GM03348 (cell line): ENCODE measurements at regions not wholly inside any gene's neighbourhood (a gene's known extent, or its start where the extent isn't known, plus 50 kb on each side); places are given as distances from the start of the nearest gene placed in this dataset.

Experiments
- DNase-seq: peaks from one replicate; pipeline ENCODE4 v3.0.0; 2012; ENCODE audit warnings: low spot score

GRCh38 chr6:40074306-40075055 is 140.2 kb upstream of the MOCS1 start:
- DNase-seq, result no peak

DNA sequence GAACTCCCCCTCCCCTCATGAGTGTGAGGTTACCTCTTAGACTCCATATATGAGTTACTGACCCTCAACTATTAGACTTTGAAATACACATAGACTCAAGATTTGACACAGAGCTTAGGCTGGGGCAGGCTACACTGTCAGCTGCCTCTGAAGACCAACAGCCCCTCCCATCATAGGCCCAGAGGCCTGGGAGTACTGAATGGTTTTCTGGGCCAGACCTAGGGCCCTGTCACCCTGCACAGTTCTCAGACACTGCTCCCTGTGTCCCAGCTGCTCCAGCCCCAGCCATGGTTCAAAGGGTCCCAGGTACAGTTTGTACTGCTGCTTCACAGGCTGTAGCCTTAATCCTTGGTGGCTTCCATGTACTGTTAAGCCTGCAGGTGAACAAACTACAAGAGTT is 132.1 kb upstream of the MOCS1 start:
- no peak for DNase-seq

GRCh38 chr6:40056865-40057264 is 122.6 kb upstream of the MOCS1 start:
- no peak for DNase-seq

GRCh38 chr6:40054602-40055001 is 120.3 kb upstream of the MOCS1 start:
- no peak for DNase-seq

- no peak for DNase-seq
Measured at GRCh38 chr6:40054186-40054585, 119.9 kb upstream of the MOCS1 start.

DNA sequence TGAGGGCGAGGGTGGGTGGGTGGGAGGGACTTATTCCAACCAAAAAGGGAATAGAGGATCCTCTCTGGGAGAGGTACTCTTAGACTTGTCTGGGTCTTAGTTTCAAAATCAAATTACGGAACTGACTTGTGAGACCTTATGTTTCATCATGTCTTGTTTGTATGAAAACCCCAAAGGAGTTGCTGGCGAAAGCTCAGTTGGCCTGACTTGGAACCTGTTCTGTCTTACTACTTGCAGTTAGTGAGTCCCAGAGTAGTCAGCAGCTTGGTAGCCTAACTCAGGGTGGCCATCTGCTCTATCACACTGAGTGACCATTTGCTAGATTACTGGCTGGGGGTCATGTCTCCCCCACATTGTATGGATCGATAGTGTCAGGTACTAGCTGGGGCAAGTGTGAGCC is 114.9 kb upstream of the MOCS1 start:
- no peak for DNase-seq

GRCh38 chr6:40044196-40044595 is 109.9 kb upstream of the MOCS1 start:
- no peak for DNase-seq

GRCh38 chr6:40042232-40042631 is 108.0 kb upstream of the MOCS1 start:
- no peak for DNase-seq

DNA sequence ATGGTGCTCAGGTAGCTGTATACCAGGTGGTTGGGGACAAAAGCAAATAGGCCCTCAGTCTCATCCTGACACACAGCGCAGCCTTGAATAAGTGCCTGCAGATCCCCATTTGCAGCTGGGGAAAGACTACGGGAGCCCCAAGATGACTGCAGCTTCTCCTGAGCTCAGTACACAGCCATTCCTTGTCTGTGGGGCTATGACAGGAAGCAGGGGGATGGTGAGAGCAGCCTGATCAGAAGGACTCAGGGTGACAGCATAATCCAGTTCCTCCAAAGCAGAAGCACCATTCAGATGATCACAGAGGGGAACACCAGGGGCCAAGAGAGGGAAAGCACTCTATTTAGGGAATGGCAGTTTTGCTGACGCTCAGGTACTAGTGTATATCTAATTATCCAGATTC is 104.8 kb upstream of the MOCS1 start:
- no peak for DNase-seq

GRCh38 chr6:40038626-40039025 is 104.4 kb upstream of the MOCS1 start:
- no peak for DNase-seq

- DNase-seq, result no peak
Measured at GRCh38 chr6:40037271-40037670, 103.0 kb upstream of the MOCS1 start.

DNA sequence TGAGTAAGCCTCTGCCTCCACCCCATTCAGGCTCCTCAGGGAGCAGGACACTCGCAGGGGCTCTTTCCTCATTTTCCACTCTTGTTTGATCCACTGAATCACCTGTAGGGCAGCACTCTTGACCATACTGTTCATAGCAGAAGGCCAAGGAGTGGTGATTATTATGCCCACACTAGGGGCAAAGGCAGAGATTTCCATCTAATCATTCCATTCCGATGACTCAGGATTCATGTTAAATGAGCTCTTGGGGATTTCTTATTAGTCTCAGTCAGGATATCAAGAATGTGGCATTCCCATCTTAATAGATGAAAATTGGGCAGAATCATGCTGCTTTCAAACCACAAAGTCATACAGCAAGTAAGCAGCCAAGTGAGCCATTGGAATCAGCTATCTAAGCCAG is 101.9 kb upstream of the MOCS1 start:
- DNase-seq, result no peak

GRCh38 chr6:40028449-40028848 is 94.2 kb upstream of the MOCS1 start:
- DNase-seq, result no peak

DNA sequence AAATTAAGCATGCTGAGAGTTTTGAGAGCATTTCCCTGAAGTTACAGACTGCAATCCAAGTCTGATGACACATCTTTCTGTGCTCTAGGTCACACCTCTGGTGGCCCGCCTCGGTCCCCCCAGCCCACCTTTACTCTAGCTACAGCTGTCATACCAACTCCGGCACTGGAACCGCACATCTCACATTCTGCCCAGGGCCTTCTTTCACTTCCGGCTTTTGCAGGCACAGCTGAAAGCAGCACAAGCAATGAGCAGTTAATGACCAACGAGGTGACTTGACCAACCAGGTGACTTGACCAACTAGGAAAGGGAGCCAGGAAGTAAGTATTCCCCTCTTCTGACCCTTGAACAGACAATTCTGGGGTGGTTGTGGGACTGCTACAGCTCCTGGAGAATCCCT is 88.6 kb upstream of the MOCS1 start:
- no peak for DNase-seq

DNA sequence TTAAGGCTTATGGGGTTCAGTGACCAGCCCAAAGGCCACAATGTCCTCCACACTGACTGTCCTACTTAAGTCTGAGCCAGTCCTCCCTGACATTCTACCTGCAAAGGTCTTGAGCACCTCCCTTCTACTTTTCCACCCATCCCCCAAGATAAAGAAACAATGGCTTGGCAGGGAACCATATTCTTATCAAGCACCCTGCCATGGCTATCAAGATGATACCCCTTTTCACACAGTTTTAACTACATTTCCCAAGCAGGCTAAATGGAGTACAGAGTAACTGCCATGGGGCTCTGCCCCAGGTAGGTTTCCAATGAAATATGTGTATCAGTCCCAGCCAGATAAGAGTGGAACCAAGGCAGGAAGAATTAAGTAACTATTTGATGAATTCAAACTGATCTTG is 85.9 kb upstream of the MOCS1 start:
- no peak for DNase-seq

- DNase-seq, result no peak
Measured at GRCh38 chr6:40015530-40015929, 81.3 kb upstream of the MOCS1 start.

- no peak for DNase-seq
Measured at GRCh38 chr6:40011844-40012243, 77.6 kb upstream of the MOCS1 start.

DNA sequence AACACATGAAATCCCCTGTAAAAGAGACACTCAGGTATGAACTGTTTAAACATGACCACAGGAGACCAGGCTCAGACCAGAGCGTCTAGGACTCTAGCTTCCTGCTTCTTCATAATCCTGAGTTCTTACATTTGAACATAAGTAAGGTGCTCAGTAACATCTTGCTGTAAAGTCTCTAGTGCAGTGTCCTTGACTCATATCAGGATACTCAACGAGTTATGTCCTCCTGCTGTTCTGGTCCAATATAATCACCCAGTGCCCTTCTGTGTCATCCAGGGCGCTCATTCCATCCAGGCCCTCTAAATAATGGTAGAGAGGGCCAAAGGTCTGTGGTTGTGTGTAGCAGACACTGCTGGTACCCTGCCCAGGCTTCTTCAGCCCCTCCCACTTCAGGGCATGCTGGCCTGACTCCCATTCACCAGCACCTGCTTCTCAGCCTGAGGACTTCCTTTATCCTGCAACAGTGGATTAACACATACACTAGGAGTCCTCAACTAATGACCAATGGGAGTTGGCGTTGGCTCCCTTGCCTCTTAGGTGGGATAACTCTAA is 66.8 kb upstream of the MOCS1 start:
- no peak for DNase-seq

DNA sequence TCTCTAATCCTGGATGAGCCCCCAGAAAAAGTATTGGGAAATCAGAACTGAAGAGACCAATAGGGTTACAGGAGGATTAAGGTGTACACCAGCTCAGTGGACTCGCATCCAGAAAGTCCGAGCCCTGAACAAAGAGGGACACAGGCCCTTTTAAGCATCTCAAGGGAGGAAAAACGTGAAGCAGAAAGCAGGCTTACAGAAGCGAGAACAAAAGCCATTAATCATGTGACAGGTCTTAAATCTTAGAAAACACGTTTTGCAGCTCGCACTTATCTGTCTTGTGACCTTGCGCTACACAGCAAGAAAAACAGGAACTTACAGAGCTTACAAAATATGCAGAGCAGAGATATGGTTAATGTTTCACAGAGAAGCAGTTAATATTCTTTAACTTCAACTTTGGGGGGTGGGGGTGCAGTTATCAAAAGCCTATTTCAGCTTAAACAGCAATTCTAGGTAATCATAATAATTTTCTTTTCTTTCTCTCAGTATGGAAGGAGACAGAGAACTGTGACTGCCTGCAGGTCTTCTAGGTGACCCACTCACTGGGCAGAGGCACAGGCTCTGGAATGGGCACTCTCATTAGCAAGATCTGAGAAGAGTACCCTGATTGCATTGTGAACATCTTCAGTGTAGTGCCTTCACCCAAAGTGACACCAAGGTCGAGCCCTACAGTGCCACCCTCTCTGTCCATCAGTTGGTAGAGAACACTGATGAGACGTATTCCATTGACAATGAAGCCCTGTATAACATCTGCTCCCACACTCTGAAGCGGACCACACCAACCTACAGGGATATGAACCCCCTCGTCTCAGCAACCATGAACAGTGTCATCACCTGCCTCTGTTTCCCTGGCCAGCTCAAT is 65.0 kb upstream of the MOCS1 start:
- no peak for DNase-seq

DNA sequence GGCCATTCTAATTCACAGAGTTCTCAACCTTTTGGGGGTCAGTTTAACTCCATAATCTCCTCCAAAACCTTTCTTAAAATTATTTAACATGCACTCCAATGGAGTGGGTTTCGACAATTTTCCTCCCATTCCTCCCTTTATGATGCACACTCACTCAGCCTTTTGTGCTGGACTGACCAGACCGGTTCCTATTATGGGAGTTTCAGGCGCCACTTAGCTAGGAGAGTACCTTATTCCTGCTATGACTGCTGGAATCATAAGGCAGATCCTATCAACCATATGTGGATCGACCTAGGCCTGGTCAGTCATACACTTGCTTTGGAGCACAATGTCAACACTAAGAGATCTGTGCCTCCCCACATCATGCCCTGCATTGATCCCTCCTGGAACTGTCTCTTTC is 63.9 kb upstream of the MOCS1 start:
- no peak for DNase-seq

- DNase-seq, result no peak
Measured at GRCh38 chr6:39997101-39997635, 62.9 kb upstream of the MOCS1 start.

DNA sequence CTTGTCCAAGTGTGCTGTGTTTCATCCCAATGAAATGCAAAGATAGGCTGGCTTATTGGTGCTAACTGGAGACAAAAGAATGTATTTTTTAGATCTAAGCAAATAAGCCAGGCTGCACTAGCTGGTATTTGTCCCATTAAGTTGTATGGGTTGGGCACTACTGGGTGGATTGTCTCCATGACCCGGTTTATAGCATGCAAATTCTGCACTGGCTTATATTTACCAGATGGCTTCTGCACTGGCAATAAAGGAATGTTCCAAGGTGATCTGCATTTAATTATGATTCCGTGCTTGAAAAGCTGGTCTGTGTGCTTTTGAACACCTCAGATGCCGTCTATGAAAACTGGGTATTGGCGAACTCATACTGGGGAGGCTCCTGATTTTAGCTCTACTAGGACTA is 61.4 kb upstream of the MOCS1 start:
- no peak for DNase-seq
